ENCODE measurements at regions not wholly inside any gene's neighbourhood (a gene's known extent, or its start where the extent isn't known, plus 50 kb on each side); places are given as distances from the start of the nearest gene placed in this dataset.

GRCh38 chr12:124205405-124205804 is 89.5 kb upstream of the RFLNA start:
- TF ChIP-seq CTCF (IDR thresholded peaks at IDR 0.05): no peak

GRCh38 chr12:124207049-124207448 is 87.8 kb upstream of the RFLNA start:
- no peak overlapping the region for H3K27ac Mint-ChIP-seq
- peaks cover 16% of the 10 kb centered on the region for H3K9me3 Mint-ChIP-seq
- no peak overlapping the region for H3K4me3 Mint-ChIP-seq
- peaks cover 48% of the 10 kb centered on the region for H3K27me3 Mint-ChIP-seq (ENCODE audit: insufficient read depth)
- H3K36me3 Mint-ChIP-seq (ENCODE audit: low read depth): peaks cover 5% of the 10 kb centered on the region; the same call in 1 of the 2 replicates
- H3K4me1 Mint-ChIP-seq (ENCODE audit: low read depth): no peaks in the 10 kb centered on the region
- DNase-seq: no peak
- no peak for TF ChIP-seq CTCF (IDR thresholded peaks at IDR 0.05)

More at GRCh38 chr12:124205405-124205804, 89.5 kb upstream of the RFLNA start:
- peaks cover 16% of the 10 kb centered on the region for H3K9me3 Mint-ChIP-seq
- H3K4me1 Mint-ChIP-seq (ENCODE audit: low read depth): no peaks in the 10 kb centered on the region
- DNase-seq: no peak
- H3K4me3 Mint-ChIP-seq: no peak overlapping the region
- H3K36me3 Mint-ChIP-seq (ENCODE audit: low read depth): peaks cover 5% of the 10 kb centered on the region; the same call in 1 of the 2 replicates
- peaks cover 45% of the 10 kb centered on the region for H3K27me3 Mint-ChIP-seq (ENCODE audit: insufficient read depth)
- H3K27ac Mint-ChIP-seq: no peak overlapping the region

GRCh38 chr12:124207617-124208016 is 87.3 kb upstream of the RFLNA start:
- Mint-ChIP-seq H3K27me3 (ENCODE audit: insufficient read depth) (peaks cover 42% of the 10 kb centered on the region), H3K36me3 (ENCODE audit: low read depth) (peaks cover 5% of the 10 kb centered on the region; the same call in 1 of the 2 replicates), H3K4me3 (no peak overlapping the region), H3K4me1 (ENCODE audit: low read depth) (no peaks in the 10 kb centered on the region), H3K9me3 (peaks cover 16% of the 10 kb centered on the region), H3K27ac (no peak overlapping the region)
- TF ChIP-seq CTCF (IDR thresholded peaks at IDR 0.05): no peak
- no peak for DNase-seq

- H3K9me3 Mint-ChIP-seq: peaks cover 16% of the 10 kb centered on the region
- no peak overlapping the region for H3K27ac Mint-ChIP-seq
- TF ChIP-seq CTCF (IDR thresholded peaks at IDR 0.05): no peak
- H3K27me3 Mint-ChIP-seq (ENCODE audit: insufficient read depth): peaks cover 48% of the 10 kb centered on the region
- no peaks in the 10 kb centered on the region for H3K4me1 Mint-ChIP-seq (ENCODE audit: low read depth)
- peaks cover 5% of the 10 kb centered on the region; the same call in 1 of the 2 replicates for H3K36me3 Mint-ChIP-seq (ENCODE audit: low read depth)
- no peak overlapping the region for H3K4me3 Mint-ChIP-seq
- DNase-seq: no peak
These were observed 86.4 kb upstream of the RFLNA start for GRCh38 chr12:124208489-124208888.

- TF ChIP-seq CTCF (IDR thresholded peaks at IDR 0.05): no peak
- peaks cover 22% of the 10 kb centered on the region for H3K9me3 Mint-ChIP-seq
- H3K36me3 Mint-ChIP-seq (ENCODE audit: low read depth): peaks cover 5% of the 10 kb centered on the region
- H3K27me3 Mint-ChIP-seq (ENCODE audit: insufficient read depth): peaks cover 44% of the 10 kb centered on the region
- no peaks in the 10 kb centered on the region for H3K4me1 Mint-ChIP-seq (ENCODE audit: low read depth)
- no peak for DNase-seq
- H3K27ac Mint-ChIP-seq: no peak overlapping the region
- no peak overlapping the region for H3K4me3 Mint-ChIP-seq
These were observed 83.8 kb upstream of the RFLNA start for GRCh38 chr12:124210991-124211577.

All from HFFc6 (cell line).